H9 (cell line): ENCODE measurements at regions not wholly inside any gene's neighbourhood (a gene's known extent, or its start where the extent isn't known, plus 50 kb on each side); places are given as distances from the start of the nearest gene placed in this dataset.

Source experiments
- DNase-seq: peaks from one replicate; pipeline ENCODE4 v3.0.0-alpha.2; 2017
- H2AFZ ChIP-seq: one replicate; pipeline ENCODE4 v1.6.1; 2013; ENCODE audit warnings: mild to moderate bottlenecking, low read length, control low read depth, moderate library complexity
- H2AK5ac ChIP-seq: 2 replicates; pipeline ENCODE4 v1.6.1; 2013; ENCODE audit warnings: low read length, control low read depth, mixed read lengths; ENCODE audit not compliant: insufficient read length
- H2BK120ac ChIP-seq: one replicate; pipeline ENCODE4 v1.6.1; 2013; ENCODE audit warnings: low read depth, mild to moderate bottlenecking, low read length, control low read depth, inconsistent platforms; ENCODE audit not compliant: poor library complexity, severe bottlenecking
- H2BK12ac ChIP-seq: 2 replicates; pipeline ENCODE4 v1.6.1; 2013; ENCODE audit warnings: low read length, control low read depth, mixed read lengths, low read depth; ENCODE audit not compliant: insufficient read length
- H2BK15ac ChIP-seq: 2 replicates; pipeline ENCODE4 v1.6.1; 2013; ENCODE audit warnings: low read depth, low read length, control low read depth
- H2BK20ac ChIP-seq: one replicate; pipeline ENCODE4 v1.6.1; 2013; ENCODE audit warnings: low read depth, mild to moderate bottlenecking, low read length, control low read depth, inconsistent platforms; ENCODE audit not compliant: poor library complexity, severe bottlenecking
- H2BK5ac ChIP-seq: 2 replicates; pipeline ENCODE4 v1.6.1; 2013; ENCODE audit warnings: low read length, control low read depth, mixed read lengths; ENCODE audit not compliant: insufficient read length
- H3K14ac ChIP-seq: 2 replicates; pipeline ENCODE4 v1.6.1; 2013; ENCODE audit warnings: low read length, control low read depth; ENCODE audit not compliant: insufficient read depth
- H3K18ac ChIP-seq: 2 replicates; pipeline ENCODE4 v1.6.1; 2013; ENCODE audit warnings: low read depth, mild to moderate bottlenecking, mixed read lengths, low read length, control low read depth; ENCODE audit not compliant: insufficient read length
- H3K23ac ChIP-seq: 2 replicates; pipeline ENCODE4 v1.6.1; 2013; ENCODE audit warnings: low read length, control low read depth, mixed read lengths, low read depth; ENCODE audit not compliant: insufficient read length
- H3K23me2 ChIP-seq: 2 replicates; pipeline ENCODE4 v1.6.1; 2013; ENCODE audit warnings: low read depth, mild to moderate bottlenecking, mixed read lengths, low read length, control low read depth; ENCODE audit not compliant: insufficient read length, poor library complexity, severe bottlenecking
- H3K27ac ChIP-seq: 2 replicates; pipeline ENCODE4 v1.5.1; 2013; ENCODE audit warnings: low read length, control low read depth, mixed read lengths, low read depth; ENCODE audit not compliant: insufficient read length
- H3K27me3 ChIP-seq: 2 replicates; pipeline ENCODE4 v1.6.1; 2013; ENCODE audit warnings: low read length, control low read depth, inconsistent platforms; ENCODE audit not compliant: insufficient read depth
- H3K4ac ChIP-seq: 2 replicates; pipeline ENCODE4 v1.6.1; 2013; ENCODE audit warnings: low read depth, mild to moderate bottlenecking, control low read depth, inconsistent platforms, low read length, moderate library complexity
- H3K4me1 ChIP-seq: 2 replicates; pipeline ENCODE4 v1.6.1; 2013; ENCODE audit warnings: low read length, control low read depth, inconsistent platforms; ENCODE audit not compliant: insufficient read depth
- H3K4me2 ChIP-seq: 2 replicates; pipeline ENCODE4 v1.6.1; 2013; ENCODE audit warnings: low read length, control low read depth, mixed read lengths; ENCODE audit not compliant: insufficient read length, insufficient read depth
- H3K56ac ChIP-seq: 2 replicates; pipeline ENCODE4 v1.6.1; 2013; ENCODE audit warnings: low read depth, mild to moderate bottlenecking, mixed read lengths, low read length, control low read depth; ENCODE audit not compliant: insufficient read length
- H3K79me1 ChIP-seq: 2 replicates; pipeline ENCODE4 v1.6.1; 2013; ENCODE audit warnings: low read depth, mild to moderate bottlenecking, moderate library complexity, low read length, control low read depth, inconsistent platforms; ENCODE audit not compliant: insufficient read depth, poor library complexity, severe bottlenecking
- H3K79me2 ChIP-seq: 2 replicates; pipeline ENCODE4 v1.6.1; 2013; ENCODE audit warnings: low read length, control low read depth, inconsistent platforms; ENCODE audit not compliant: insufficient read depth
- H3K9ac ChIP-seq: 2 replicates; pipeline ENCODE4 v1.6.1; 2013; ENCODE audit warnings: low read length, control low read depth, mixed read lengths; ENCODE audit not compliant: insufficient read length; ENCODE audit errors: extremely low read depth
- H3K9me3 ChIP-seq: one replicate; pipeline ENCODE4 v1.6.1; 2013; ENCODE audit warnings: low read depth, low read length, inconsistent platforms; ENCODE audit not compliant: control insufficient read depth
- H3T11ph ChIP-seq: one replicate; pipeline ENCODE4 v1.6.1; 2013; ENCODE audit warnings: mild to moderate bottlenecking, low read length, control low read depth, inconsistent platforms
- H4K20me1 ChIP-seq: one replicate; pipeline ENCODE4 v1.6.1; 2013; ENCODE audit not compliant: control insufficient read depth, insufficient read length, insufficient read depth
- H4K5ac ChIP-seq: 2 replicates; pipeline ENCODE4 v1.6.1; 2013; ENCODE audit warnings: low read depth, mild to moderate bottlenecking, mixed read lengths, low read length, control low read depth; ENCODE audit not compliant: insufficient read length
- H4K8ac ChIP-seq: replicated peaks from 2 replicates; pipeline ENCODE4 v1.6.1; 2013; ENCODE audit warnings: low read length, control low read depth, mixed read lengths, low read depth; ENCODE audit not compliant: insufficient read length
- H4K91ac ChIP-seq: 2 replicates; pipeline ENCODE4 v1.6.1; 2013; ENCODE audit warnings: low read depth, mild to moderate bottlenecking, moderate library complexity, mixed read lengths, low read length, control low read depth; ENCODE audit not compliant: insufficient read length
- H3K27ac Mint-ChIP-seq, 3 experiments: 2 replicates in 2 of 3; 3 replicates in 1 of 3; pipeline ENCODE4 v1.8.0; 2020 to 2021; ENCODE audit warnings: mixed read lengths in 3 of 3, mild to moderate bottlenecking in 1 of 3, moderate library complexity in 1 of 3
- H3K27me3 Mint-ChIP-seq: 2 replicates; pipeline ENCODE4 v1.8.0; 2021; ENCODE audit warnings: low read depth, mild to moderate bottlenecking, moderate library complexity, mixed read lengths
- H3K36me3 Mint-ChIP-seq, 3 experiments: 2 replicates in 2 of 3; 3 replicates in 1 of 3; pipeline ENCODE4 v1.8.0; 2020 to 2021; ENCODE audit warnings: low read depth in 3 of 3, mixed read lengths in 3 of 3; ENCODE audit not compliant: insufficient read depth in 1 of 3
- H3K4me1 Mint-ChIP-seq, 2 experiments: 2 replicates each; pipeline ENCODE4 v1.8.0; 2020; ENCODE audit warnings: mixed read lengths in 2 of 2
- H3K4me3 Mint-ChIP-seq, 2 experiments: 2 replicates in 1 of 2; 3 replicates in 1 of 2; pipeline ENCODE4 v1.8.0; 2020 to 2021; ENCODE audit warnings: mild to moderate bottlenecking in 2 of 2, mixed read lengths in 2 of 2, moderate library complexity in 1 of 2
- H3K9me3 Mint-ChIP-seq, 2 experiments: 2 replicates in 1 of 2; 3 replicates in 1 of 2; pipeline ENCODE4 v1.8.0; 2020; ENCODE audit warnings: mild to moderate bottlenecking in 2 of 2, mixed read lengths in 2 of 2, moderate library complexity in 1 of 2
- WGBS: extraction: QIAGEN DNeasy Blood & Tissue Kit; methylation state at CpG from one replicate; pipeline ENCODE4 v1.1.7; 2013; ENCODE audit warnings: missing lambda C conversion rate, low lambda C conversion rate, mixed read lengths; ENCODE audit not compliant: insufficient read length; ENCODE audit errors: extremely low coverage; 5-methylcytosine and 5-hydroxymethylcytosine counted together
- TF ChIP-seq, protein P1 (sequence below): fragments of 200-600 bp; sonication (generic); conservative IDR thresholded peaks from 3 replicates; pipeline ENCODE4 v1.8.0; 2021; ENCODE audit warnings: antibody characterized with exemption, mild to moderate bottlenecking

DNA sequence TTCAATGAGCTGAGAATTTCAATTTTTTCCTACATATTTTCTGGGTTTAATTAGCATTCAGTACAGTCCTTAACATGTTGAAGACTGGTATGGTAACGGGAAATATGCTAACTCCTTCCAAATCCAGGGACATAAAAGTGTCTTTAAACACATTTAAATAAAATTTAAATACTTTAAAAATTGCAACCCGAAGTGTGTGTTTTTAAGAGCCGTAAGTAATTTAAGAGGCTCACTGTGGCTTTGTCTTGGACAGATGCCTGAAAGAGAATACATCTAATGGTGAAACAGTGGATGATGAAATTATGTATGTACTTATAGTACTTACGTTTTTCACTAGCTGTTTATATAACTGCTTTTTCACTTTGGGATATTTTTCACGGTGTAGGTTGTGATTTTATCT lies 687.3 kb upstream of the CELF2 start:
- Mint-ChIP-seq H3K9me3 (peaks cover 4 to 10% of the 10 kb centered on the region in 2 experiments; a peak in 4 of 5 replicates), H3K27ac (no peak overlapping the region), H3K4me3 (no peak overlapping the region), H3K4me1 (peaks cover 4 to 10% of the 10 kb centered on the region in 2 experiments; a peak in 3 of 4 replicates), H3K36me3 (peaks cover 3 to 9% (median 6%) of the 10 kb centered on the region in 3 experiments; a peak in 6 of 7 replicates), H3K27me3 (no peaks in the 10 kb centered on the region; the same call in none of the 2 replicates)
- H4K8ac ChIP-seq: no peak overlapping the region
- no peak overlapping the region for H3K56ac ChIP-seq
- no peak overlapping the region for H2BK20ac ChIP-seq
- H3T11ph ChIP-seq: no peak overlapping the region
- H3K27ac ChIP-seq: no peak overlapping the region
- H2AFZ ChIP-seq: no peak overlapping the region
- no peaks in the 10 kb centered on the region for H3K79me1 ChIP-seq
- no peak overlapping the region for H2BK120ac ChIP-seq
- no peak overlapping the region for H3K14ac ChIP-seq
- no peak overlapping the region for H2BK5ac ChIP-seq
- DNase-seq: no peak
- H3K18ac ChIP-seq: no peak overlapping the region
- H2BK15ac ChIP-seq: no peak overlapping the region
- WGBS: no CpG with 5 or more reads among the region's 5 CpGs
- H3K9ac ChIP-seq: no peak overlapping the region
- H3K23me2 ChIP-seq: no peaks in the 10 kb centered on the region
- no peaks in the 10 kb centered on the region; the same call in 1 of the 2 replicates for H3K4me1 ChIP-seq
- H3K4me2 ChIP-seq: no peak overlapping the region
- H3K23ac ChIP-seq: no peak overlapping the region
- no peak overlapping the region for H3K4ac ChIP-seq
- H4K20me1 ChIP-seq: no peaks in the 10 kb centered on the region
- H2BK12ac ChIP-seq: no peak overlapping the region
- H2AK5ac ChIP-seq: no peak overlapping the region
- TF ChIP-seq, protein P1, sequence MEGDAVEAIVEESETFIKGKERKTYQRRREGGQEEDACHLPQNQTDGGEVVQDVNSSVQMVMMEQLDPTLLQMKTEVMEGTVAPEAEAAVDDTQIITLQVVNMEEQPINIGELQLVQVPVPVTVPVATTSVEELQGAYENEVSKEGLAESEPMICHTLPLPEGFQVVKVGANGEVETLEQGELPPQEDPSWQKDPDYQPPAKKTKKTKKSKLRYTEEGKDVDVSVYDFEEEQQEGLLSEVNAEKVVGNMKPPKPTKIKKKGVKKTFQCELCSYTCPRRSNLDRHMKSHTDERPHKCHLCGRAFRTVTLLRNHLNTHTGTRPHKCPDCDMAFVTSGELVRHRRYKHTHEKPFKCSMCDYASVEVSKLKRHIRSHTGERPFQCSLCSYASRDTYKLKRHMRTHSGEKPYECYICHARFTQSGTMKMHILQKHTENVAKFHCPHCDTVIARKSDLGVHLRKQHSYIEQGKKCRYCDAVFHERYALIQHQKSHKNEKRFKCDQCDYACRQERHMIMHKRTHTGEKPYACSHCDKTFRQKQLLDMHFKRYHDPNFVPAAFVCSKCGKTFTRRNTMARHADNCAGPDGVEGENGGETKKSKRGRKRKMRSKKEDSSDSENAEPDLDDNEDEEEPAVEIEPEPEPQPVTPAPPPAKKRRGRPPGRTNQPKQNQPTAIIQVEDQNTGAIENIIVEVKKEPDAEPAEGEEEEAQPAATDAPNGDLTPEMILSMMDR: no peak
- H4K91ac ChIP-seq: no peak overlapping the region
- no peaks in the 10 kb centered on the region for H3K27me3 ChIP-seq
- no peaks in the 10 kb centered on the region for H3K9me3 ChIP-seq
- H4K5ac ChIP-seq: no peak overlapping the region
- H3K79me2 ChIP-seq: no peaks in the 10 kb centered on the region
